ENCODE measurements at regions not wholly inside any gene's neighbourhood (a gene's known extent, or its start where the extent isn't known, plus 50 kb on each side); places are given as distances from the start of the nearest gene placed in this dataset.
"Not testable (repeated sequence)": the region's sequence is repeated elsewhere in the genome, so short reads cannot be mapped to it uniquely, and the experiment has no call there.

DNA sequence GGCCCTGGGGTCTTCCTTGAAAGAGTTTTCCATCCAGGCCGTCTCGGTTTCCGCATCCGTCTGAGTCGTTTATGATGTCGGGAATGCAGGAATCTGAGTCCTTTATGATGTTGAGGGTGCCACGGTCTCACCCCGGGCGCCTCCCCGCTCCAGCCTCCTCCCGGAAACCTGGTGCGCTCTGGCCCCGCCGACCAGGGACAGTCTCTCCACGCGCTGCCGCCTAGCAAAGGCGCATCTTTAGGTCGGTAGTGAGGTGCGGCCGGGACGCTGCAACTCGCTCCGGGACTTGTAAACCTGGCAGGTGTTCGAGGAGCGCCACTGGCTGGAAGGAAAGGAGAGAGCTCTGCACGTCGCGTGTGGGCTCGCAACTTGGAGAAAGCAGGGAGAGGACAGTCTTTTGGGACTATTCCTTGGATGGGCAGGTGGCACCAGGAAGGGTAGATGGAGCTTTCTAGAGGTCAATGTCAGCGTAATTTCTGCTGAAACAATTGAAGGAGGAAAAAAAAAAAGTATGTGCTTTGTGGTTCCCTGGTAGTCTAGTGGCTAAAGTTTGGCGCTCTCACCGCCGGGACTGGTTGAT lies 132.0 kb downstream of the FAM72B start:
- not testable (repeated sequence) for DNase-seq

DNA sequence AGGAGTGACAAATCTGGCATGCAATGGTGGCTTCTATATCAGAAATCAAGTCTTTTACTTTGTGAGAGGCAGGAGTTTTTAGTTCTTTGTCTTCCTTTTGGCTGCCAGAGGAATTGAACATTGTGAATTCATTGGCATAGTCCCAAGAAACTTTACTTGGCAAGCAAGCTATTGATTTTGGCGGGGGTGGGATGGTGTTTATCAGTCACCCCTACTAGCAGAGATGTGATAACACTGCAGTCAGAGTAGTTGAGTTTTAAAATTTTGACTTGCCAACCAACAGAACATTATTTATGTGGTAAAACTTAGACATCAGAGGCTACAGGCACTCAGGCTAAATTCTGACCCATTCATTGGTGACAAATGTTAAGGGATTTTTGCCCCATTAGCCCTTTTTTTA lies 129.2 kb downstream of the FAM72B start:
- not testable (repeated sequence) for DNase-seq

DNA sequence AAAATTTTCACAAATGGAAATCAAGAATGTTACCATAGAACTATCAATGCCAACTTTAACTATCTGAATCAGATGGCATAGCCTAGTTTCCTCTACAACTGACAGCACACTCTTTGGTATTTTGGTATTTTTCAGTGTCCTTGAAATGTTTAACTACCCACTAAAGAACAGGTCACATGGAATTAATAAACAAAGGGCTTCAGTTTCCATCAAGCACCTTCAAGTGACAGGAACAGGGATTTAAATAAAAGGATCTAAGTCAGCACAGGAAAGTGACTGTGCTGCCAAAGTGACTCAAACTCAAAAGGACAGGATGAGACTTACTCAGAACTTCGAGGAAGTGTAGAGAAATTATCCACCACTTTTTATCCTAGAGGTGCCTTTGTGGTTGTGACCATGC lies 117.2 kb downstream of the FAM72B start:
- not testable (repeated sequence) for DNase-seq

DNA sequence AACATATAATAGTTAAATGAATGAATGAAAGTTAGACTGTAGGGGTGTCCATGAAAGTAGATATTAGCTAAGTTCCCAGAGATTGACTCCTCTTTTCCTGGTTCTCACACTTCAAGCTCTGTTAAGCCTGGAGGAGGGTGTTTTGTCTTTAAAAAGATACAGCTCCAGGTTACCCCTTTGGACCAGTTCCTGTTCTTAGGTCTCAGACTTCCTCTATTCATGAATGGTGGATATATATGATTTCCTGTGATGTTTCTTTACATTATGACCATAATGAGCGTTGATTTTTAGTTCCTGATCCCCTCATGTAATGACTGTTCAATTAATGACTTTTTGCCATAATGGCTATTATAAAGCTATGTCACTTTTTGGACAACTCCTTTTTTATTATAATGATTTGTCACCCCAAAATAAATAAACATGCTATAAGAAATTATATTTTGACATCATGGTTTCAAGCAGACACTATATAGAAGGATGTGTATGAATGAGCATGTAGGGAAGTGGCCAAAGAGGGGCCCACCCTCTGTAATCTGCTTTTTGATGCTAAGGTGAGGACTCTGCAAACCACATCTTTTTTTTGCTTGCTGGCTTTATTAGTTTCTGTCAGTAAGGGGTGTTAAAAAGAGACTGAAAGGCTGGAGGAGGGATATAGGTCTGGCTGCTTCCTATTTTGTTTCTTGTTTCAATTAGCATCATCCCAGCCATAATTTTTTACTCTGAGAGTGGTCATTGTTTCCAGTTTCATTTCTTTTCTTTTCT lies 115.2 kb downstream of the FAM72B start:
- not testable (repeated sequence) for DNase-seq

DNA sequence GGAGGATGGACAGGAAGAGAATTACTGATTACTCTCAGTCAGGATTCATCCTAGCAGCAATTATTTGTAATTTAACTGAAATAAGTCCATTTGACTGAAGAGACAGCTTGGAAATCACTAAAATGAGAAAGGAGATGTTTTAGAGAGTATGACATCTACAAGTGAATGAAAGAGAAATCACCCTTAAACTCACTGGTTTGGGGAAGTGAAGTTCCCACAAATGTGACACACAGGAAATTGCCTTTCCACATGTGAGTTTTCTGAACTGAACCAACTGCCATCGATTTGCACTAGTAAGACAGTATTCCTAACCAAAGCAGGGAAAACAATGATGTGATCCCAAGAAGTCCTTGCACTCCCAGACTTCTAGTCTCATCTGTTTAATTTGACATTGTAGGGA lies 110.3 kb downstream of the FAM72B start:
- not testable (repeated sequence) for DNase-seq

DNA sequence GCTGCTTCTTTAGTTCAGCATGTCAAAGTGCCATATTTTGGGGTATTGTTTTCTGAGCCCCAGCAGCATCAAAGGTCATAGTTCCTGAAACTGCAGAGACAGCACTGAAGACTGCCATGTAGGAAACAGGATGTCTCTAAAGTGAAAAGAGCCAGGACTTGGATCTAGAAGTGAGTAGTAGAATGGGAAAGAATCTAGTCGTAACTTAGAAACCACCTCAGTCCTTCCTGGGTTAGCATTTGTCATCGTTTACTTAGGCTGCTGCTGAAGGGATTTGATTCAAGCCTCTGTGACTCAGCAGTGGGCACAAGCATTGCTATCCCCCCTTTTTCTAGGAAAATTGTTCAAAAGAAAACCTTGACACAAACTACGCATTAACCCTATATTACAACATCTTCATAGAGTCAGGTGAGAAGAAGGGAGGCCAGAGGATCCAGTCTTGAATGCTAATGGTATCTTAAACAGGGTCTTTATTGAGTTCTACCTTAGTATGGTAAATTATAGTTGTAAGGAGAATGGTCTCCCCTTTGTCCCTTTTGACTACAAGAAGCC lies 108.8 kb downstream of the FAM72B start:
- DNase-seq = not testable (repeated sequence)

DNA sequence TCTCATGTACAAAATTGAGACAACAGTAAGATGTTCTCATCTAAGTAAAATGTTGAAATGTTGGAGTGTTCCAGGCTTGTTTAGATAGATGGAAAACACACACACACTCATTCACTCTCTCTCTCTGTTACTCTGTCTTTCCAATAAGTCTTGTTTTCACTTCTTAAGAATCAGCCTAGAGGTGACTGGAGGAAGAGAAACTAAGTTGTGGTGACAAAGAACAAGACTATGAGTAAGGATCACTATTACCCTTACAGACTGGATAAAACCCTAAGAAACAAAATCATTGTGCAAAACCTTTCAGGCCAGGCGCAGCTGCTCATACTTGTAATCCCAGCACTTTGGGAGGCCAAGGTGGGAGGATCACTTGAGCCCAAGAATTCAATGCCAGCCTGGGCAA lies 107.5 kb downstream of the FAM72B start:
- DNase-seq = not testable (repeated sequence)

DNA sequence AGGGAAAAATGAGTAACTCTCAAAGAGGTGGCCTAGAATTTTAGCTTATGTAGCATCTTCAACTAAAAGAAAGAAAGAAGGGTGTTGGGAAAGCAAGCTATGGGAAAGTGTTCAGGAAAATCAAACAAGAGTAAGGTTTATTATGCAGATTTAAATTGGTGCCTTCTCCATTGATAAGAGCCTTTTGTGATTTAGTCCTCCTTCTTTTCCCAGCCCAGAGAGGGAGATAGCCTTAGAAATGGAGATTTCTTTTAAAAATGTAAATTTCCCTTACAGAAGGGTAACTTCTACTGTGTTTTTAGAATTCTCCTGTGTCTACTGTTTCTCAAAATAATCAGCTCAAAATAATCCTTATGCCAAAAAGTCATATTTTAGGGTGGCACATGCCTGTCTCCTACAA lies 104.5 kb downstream of the FAM72B start:
- not testable (repeated sequence) for DNase-seq

DNA sequence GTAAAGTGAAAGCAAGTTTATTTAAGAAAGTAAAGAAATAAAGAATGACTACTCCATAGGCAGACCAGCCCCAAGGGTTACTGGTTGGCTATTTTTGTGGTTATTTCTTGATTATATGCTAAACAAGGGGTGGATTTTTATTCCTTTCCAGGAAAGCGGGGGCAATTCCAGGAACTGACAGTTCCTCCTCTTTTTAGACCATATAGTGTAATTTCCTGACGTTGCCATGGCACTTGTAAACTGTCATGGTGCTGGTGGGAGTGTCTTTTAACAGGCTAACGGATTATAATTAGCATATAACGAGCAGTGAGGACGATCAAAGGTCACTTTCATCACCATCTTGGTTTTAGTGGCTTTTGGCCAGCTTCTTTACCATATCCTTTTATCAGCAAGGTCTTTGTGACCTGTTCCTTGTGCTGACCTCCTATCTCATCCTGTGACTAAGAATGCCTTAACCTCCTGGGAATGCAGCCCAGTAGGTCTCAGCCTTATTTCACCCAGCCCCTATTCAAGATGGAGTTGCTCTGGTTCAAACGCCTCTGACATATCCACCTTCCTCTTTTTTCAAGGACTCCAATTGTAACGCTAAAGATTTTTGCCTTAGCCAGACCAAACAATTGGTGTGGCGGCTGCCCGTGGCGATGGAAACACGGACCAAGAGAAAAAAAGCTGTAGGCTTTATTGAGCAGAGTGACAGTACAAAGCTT lies 103.8 kb downstream of the FAM72B start:
- DNase-seq = not testable (repeated sequence)

DNA sequence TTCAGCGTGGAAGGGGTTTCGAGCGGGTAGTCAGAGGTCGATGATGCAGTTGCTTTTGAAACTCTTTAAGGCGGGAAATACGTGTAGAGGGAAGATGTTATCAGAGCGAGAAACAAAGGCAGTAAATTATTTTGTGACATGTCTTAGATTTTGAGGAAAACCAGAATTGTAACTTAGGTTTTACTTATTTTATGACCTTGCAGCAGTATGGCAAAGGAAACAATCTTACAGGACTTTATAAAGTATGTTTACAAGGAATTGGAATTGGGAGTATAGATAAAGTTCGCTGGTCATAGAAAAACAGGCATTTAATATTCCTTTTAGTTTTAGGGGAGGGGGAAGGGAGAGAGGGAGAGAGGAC lies 103.3 kb downstream of the FAM72B start:
- DNase-seq = not testable (repeated sequence)

DNA sequence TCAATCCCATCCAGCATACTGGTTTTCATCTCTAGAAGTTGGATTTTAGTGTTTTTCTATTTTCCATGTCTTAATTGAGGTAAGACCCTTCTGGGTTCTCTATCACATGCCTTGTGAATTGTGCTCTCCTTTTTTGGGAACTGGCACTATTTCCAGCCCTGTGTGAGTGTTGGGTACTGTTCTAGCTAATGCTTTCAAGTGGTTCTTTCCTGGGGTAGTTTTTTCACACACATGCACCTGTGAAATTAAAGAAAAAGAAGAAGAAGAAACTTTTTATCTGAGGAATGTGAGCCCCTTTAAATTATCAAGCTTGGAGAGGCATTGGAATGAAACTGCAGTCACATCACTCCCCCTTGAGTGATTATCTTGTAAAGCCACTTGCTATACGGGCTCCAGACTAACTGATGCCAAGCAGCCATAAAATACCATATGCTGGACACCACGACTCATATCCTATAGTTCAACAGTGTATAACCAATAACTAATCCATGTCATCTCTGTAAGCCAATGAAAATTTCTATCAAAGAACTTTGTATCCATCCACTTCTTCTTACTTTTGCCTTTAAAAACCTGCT lies 102.4 kb downstream of the FAM72B start:
- not testable (repeated sequence) for DNase-seq

DNA sequence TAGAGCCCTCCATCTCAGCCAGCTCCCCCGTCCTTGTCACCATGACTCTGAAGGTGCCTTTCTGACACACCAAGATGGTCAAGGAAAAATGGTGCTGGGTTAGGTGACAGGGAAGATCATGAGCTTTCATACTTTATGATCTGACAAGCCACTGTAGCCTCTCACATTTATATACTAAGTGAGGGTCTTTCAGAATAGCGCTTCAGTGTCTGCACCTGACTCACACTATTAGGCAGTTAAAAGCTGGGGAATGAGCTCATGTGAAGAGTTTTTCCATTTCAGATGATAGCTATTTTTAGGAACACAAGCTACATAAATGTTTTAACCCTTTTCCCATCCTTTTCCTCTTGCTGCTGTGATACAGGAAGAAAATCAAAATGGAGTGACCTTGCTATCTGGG lies 101.1 kb downstream of the FAM72B start:
- DNase-seq = not testable (repeated sequence)

DNA sequence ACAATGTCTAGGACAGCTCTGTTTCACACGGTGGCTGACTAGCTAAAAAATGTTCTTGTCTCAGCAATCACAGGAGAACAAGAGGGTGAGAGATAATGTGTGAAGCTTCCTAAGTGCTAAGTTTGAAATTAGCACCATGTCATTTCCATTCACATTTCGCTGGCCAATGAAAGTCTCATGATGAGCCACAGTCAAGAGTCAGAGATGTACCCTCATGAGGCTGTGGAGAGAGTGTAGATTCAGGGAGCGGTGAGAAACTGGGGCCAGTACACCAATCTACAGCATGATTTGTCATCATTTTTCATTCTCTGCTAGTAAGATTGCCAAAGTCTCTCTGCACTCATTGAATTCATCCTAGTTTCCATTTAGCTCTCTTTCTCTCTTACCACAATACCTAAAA lies 97.9 kb downstream of the FAM72B start:
- not testable (repeated sequence) for DNase-seq

DNA sequence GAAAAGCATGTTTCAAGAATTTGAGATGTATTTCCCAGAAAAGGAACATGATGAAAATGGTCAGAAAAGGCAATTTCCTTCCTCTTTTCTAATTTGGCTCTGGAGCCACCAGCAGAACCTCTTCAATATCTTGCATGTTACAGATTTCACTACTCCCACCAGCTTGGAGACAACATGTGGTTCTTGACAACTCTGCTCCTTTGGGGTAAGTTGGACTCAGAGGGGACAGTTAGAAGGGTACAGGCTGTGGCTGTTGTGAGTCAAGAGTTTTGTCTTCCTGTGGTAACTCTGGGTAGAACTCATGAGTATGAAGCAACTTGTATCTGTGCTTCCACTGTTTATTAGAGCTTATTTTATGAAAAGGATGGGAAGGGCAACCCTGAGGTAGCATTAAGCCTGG lies 96.9 kb downstream of the FAM72B start:
- DNase-seq = not testable (repeated sequence)

DNA sequence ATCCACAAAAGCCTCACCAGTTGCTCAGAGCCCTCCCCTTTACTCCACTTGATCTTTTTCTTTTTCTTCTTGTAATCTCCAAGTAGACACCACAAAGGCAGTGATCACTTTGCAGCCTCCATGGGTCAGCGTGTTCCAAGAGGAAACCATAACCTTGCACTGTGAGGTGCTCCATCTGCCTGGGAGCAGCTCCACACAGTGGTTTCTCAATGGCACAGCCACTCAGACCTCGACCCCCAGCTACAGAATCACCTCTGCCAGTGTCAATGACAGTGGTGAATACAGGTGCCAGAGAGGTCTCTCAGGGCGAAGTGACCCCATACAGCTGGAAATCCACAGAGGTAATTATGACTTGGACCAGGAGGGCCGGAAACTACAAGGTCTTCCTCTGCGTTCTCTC lies 95.6 kb downstream of the FAM72B start:
- DNase-seq = not testable (repeated sequence)

DNA sequence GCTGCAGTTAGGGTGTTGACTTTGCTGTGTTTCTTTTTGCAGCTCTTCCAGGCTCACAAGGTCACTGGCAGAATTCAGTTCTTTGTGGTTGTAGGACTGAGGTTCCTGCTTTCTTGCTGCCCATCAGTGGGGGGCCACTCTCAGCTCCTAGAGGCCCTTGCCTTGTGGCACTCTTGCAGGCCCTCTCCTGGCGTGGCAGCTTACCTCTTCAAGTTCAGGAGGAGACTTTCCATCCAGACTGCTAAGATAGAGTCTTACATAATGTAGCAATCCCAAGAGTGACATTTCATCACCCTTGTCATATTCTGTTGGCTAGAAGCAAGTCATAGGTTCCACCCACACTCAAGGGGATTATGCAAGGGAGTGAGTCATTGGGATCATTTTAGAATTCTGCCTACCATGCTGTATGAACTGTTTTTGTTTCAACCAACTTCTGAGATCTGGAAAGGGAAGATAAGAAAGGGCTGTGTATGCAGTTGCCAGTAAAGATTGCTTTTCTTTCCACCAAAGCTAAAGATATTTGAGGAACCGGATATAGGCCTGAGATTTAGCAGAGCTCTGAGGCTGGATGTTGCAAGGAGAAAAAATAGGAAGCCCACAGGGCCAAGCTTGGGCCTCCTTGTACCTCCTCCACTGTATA lies 91.7 kb downstream of the FAM72B start:
- DNase-seq = not testable (repeated sequence)

DNA sequence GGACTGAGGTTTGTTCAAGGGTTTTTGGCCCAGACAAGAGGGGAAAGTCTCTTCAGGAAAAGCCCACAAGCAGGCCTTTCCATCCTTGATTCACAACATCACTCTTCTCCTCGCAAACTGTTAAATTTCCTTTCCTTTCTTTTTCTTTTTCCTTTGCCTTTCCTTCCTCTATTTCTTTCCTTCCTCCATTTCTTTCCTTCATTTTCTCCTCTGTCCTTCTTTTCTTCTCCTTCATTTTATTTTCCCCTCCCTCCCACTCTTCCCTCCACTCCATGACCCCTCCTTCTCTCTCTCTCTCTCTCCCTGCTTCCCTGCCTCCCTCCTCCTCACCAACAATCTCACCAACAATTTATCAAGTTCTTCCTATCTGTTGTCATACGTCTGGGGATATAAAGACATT lies 89.1 kb downstream of the FAM72B start:
- not testable (repeated sequence) for DNase-seq

DNA sequence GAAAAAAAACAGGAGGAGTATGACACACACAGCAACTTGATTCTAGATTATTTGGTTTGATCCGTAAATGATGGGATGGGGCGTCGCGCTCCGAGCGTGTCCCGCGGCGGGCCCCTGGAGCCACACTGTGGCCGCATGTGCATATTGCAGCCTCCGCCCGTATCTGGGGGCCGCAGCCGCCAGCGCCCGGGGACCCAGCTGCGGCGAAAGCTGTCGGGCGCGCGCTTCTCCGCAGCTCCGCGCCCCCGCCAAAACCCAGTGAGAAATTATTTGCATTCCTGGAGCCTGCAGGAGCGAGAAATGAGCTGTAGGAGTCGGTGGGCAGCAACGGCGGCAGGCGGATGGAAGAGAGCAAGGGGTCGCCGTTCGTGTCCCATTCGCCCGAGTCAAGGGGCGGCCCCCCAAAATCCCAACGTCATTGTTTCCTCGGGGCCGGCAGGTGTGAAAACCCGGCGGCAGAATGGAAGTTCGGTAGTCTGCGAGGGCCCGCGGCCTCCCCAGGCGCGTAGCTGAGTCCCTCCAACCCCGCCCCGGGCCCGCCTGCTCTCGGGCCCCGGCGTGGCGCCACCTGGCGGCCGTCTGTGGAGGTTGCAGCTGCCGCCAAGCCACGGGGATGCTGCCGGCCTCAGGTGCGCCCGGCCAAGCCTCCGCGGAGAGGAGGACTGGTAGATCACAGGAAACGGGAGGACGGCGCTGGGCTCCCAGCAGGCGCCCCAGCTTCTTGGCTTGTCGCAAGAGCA lies 86.8 kb downstream of the FAM72B start:
- peak; percentile 87 for DNase-seq

DNA sequence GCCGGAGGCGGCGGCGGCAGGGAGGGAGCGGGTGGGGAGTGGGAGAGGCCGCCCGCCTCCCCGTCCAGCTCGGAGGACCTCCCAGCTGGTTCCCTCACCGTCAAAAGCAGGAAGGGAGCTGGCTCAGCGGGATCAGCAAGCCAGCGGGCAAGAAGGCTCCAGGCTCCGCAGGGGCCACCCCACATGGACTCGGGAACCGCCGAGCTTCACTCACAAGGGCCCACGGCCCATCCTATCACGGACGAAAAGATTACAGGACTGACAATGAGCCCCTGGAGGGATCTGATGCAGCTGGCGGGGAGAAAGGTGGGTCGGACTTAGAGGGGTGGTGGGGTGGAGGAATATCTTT lies 86.3 kb downstream of the FAM72B start:
- DNase-seq = peak; percentile 2

DNA sequence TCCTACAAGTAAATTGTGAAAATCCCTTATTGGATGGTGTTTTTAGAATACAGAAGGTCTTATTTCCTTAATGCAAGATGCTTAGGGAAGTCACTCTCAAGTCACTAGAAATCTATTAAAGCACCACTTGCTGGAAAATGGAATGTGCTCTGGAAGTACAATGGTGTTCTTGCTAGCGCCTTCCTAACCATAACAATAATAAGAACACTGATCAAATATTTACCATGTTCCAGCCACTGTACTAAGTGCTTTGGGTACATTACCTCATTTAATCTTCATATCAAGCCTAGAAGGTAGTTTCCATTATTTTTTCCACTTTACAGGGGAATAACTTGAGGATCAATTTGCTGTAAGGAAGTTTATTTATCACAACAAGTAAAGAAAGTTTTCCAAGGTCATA lies 75.1 kb downstream of the FAM72B start:
- not testable (repeated sequence) for DNase-seq

DNA sequence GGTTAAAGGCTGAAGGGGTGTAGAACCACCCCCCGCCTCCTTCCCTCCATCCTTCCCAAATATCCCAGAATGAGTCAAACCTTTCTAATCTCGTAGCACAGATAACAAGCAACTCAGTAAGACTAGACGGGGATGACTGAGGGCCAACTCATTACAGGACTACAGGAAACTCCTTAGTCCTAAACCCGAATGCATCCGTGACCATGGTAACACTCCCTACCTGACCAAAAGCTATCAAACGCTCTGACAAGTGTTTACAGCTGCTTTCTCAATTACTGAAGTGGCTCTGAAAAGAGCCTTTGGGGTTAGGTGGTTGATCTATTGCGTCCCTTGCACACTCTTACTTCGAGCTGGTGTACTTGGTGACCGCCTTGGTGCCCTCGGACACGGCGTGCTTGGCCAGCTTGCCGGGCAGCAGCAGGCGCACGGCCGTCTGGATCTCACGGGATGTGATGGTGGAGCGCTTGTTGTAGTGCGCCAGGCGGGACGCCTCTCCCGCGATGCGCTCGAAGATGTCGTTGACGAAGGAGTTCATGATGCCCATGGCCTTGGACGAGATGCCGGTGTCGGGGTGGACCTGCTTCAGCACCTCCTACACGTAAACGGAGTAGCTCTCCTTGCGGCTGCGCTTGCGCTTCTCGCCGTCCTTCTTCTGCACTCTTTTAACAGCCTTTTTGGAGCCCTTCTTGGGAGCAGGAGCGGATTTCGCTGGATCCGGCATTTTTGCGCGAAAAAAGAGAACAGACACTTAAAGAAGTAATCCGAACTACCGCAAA lies 67.4 kb downstream of the FAM72B start:
- DNase-seq = not testable (repeated sequence)

DNA sequence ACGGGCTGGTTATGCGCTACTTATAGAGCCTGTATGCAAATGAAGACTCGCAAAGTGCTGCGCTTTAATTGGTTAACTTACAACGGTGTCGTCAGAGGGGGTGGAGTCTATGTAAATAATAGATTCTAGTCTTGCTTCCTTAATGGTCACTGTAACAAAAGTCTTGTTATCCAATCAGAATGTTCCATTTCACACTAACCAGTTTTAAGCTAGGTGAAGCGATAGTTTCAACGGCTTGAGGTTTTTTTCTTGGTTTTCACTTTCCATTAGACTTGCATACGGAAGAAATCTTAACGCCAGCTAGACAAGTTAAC lies 66.9 kb downstream of the FAM72B start:
- DNase-seq = not testable (repeated sequence)

Data from RPMI8226 (cell line).